ENCODE measurements at regions not wholly inside any gene's neighbourhood (a gene's known extent, or its start where the extent isn't known, plus 50 kb on each side); places are given as distances from the start of the nearest gene placed in this dataset.

- ChIA-PET CTCF (no interaction called here), POLR2A (no interaction called here)
- Histone ChIP-seq H3K27ac (ENCODE audit: low read depth in 2 of 2, low read length in 1 of 2) (no peak overlapping the region), H3K4me1 (ENCODE audit: control insufficient read depth in 1 of 2, insufficient read depth in 2 of 2, low read depth in 1 of 2, low read length in 1 of 2) (peaks cover 10 to 22% of the 10 kb centered on the region in 2 experiments; a peak in 3 of 4 replicates), H3K9me2 (no peaks in the 10 kb centered on the region), H3K4me3 (ENCODE audit: low read depth in 2 of 2, low read length in 1 of 2) (no peak overlapping the region), H3K9ac (no peak overlapping the region), H3K4me2 (no peak overlapping the region), H2AFZ (ENCODE audit: low read depth) (no peak overlapping the region), H3K36me3 (replicated peaks in 1 of 2; ENCODE audit: control insufficient read depth in 1 of 2, insufficient read depth in 2 of 2, low read length in 1 of 2) (no peaks in the 10 kb centered on the region), H3K79me2 (ENCODE audit: insufficient read depth) (no peaks in the 10 kb centered on the region), H3K9me3 (no peaks in the 10 kb centered on the region), H3F3A (replicated peaks; ENCODE audit: insufficient read depth) (peaks cover 10% of the 10 kb centered on the region), H4K20me1 (ENCODE audit: insufficient read depth) (no peaks in the 10 kb centered on the region), H3K27me3 (ENCODE audit: insufficient read depth) (no peaks in the 10 kb centered on the region)
- no peak for DNase-seq
- 86% methylated on average over 4 of the region's 4 CpGs for WGBS (ENCODE audit: low lambda C conversion rate)
- TF ChIP-seq FOSL2 (IDR thresholded peaks at IDR 0.05; ENCODE audit: borderline replicate concordance, low read depth): no peak
- TF ChIP-seq POLR2AphosphoS5 (IDR thresholded peaks at IDR 0.05; ENCODE audit: low read depth, low read length): no peak
- no peak for TF ChIP-seq RXRA (IDR thresholded peaks at IDR 0.05; ENCODE audit: borderline replicate concordance, low read depth)
- no peak for TF ChIP-seq CHD2 (IDR thresholded peaks at IDR 0.05; ENCODE audit: low read length, partially characterized antibody)
- no peak for TF ChIP-seq MEF2A (IDR thresholded peaks at IDR 0.05; ENCODE audit: borderline replicate concordance, low read depth)
- no peak for TF ChIP-seq EP300 (IDR thresholded peaks at IDR 0.05; ENCODE audit: borderline replicate concordance in 1 of 2, low read depth in 1 of 2, low read length in 1 of 2)
These were observed 100.3 kb upstream of the PCSK1 start for GRCh38 chr5:96533371-96533770.

GRCh38 chr5:96537386-96537785 is 104.3 kb upstream of the PCSK1 start:
- 41% methylated on average over 3 of the region's 3 CpGs for WGBS (ENCODE audit: low lambda C conversion rate)
- no peaks in the 10 kb centered on the region for H3K27me3 ChIP-seq (ENCODE audit: insufficient read depth)
- no peaks in the 10 kb centered on the region for H3K9me3 ChIP-seq
- H2AFZ ChIP-seq (ENCODE audit: low read depth): peak overlapping the region; percentile 70
- H3K79me2 ChIP-seq (ENCODE audit: insufficient read depth): no peaks in the 10 kb centered on the region
- no peaks in the 10 kb centered on the region for H3K36me3 ChIP-seq (replicated peaks in 1 of 2; ENCODE audit: control insufficient read depth in 1 of 2, insufficient read depth in 2 of 2, low read length in 1 of 2)
- H3F3A ChIP-seq (replicated peaks; ENCODE audit: insufficient read depth): peaks cover 21% of the 10 kb centered on the region
- POLR2A ChIA-PET: no interaction called here
- peak overlapping the region in 1 of 2 experiments; percentile 88; a peak in 2 of 4 replicates for H3K27ac ChIP-seq (ENCODE audit: low read depth in 2 of 2, low read length in 1 of 2)
- H3K4me2 ChIP-seq: peak overlapping the region; percentile 35; the same call in 1 of the 2 replicates
- no peak for DNase-seq
- no peaks in the 10 kb centered on the region for H4K20me1 ChIP-seq (ENCODE audit: insufficient read depth)
- H3K4me3 ChIP-seq (ENCODE audit: low read depth in 2 of 2, low read length in 1 of 2): no peak overlapping the region
- H3K9me2 ChIP-seq: no peaks in the 10 kb centered on the region
- peak overlapping the region; percentile 48; the same call in 1 of the 2 replicates for H3K9ac ChIP-seq
- CTCF ChIA-PET: interaction anchor here (0.7 kb wide), 1 partner anchor 151 kb away, joined by 3 read pairs; no protein-coding TSS in a partner anchor
- H3K4me1 ChIP-seq (ENCODE audit: control insufficient read depth in 1 of 2, insufficient read depth in 2 of 2, low read depth in 1 of 2, low read length in 1 of 2): peaks cover 0 to 11% of the 10 kb centered on the region in 2 experiments; a peak in 1 of 4 replicates
- TF ChIP-seq GABPA (IDR thresholded peaks at IDR 0.05; ENCODE audit: low read depth) (peak; percentile 50; the same call in 1 of the 2 replicates), FOXJ3 (CRISPR knock-in tag; IDR thresholded peaks at IDR 0.05) (no peak), TEAD4 (IDR thresholded peaks at IDR 0.05; ENCODE audit: borderline replicate concordance, insufficient read depth) (no peak), SIN3A (IDR thresholded peaks at IDR 0.05; ENCODE audit: borderline replicate concordance, low read depth, low read length) (no peak), MXI1 (IDR thresholded peaks at IDR 0.05; ENCODE audit: low read depth, low read length) (no peak), IRF3 (IDR thresholded peaks at IDR 0.05; ENCODE audit: low read depth, low read length) (no peak), TAF1 (IDR thresholded peaks at IDR 0.05; ENCODE audit: borderline replicate concordance, low read depth, low read length) (no peak), SMC3 (IDR thresholded peaks at IDR 0.05; ENCODE audit: low read depth, low read length) (no peak), FOSL2 (IDR thresholded peaks at IDR 0.05; ENCODE audit: borderline replicate concordance, low read depth) (peak; percentile 63; the same call in 1 of the 2 replicates), MEF2A (IDR thresholded peaks at IDR 0.05; ENCODE audit: borderline replicate concordance, low read depth) (no peak), NFIC (IDR thresholded peaks at IDR 0.05; ENCODE audit: borderline replicate concordance) (no peak), FOXM1 (IDR thresholded peaks at IDR 0.05; ENCODE audit: low read depth) (no peak), YY1 (IDR thresholded peaks at IDR 0.05; ENCODE audit: low read depth) (peak; percentile 78; the same call in 1 of the 2 replicates), TCF12 (IDR thresholded peaks at IDR 0.05) (peak; percentile 26; the same call in 1 of the 2 replicates), USF2 (IDR thresholded peaks at IDR 0.05; ENCODE audit: borderline replicate concordance, low read depth, low read length) (no peak), ELF1 (IDR thresholded peaks at IDR 0.05) (no peak), POLR2AphosphoS5 (IDR thresholded peaks at IDR 0.05; ENCODE audit: low read depth, low read length) (no peak), RFX5 (IDR thresholded peaks at IDR 0.05; ENCODE audit: low read length) (peak; percentile 66; the same call in 1 of the 2 replicates), RCOR1 (IDR thresholded peaks at IDR 0.05; ENCODE audit: low read length) (no peak), GATA2 (CRISPR knock-in tag; IDR thresholded peaks at IDR 0.05) (no peak), EZH2phosphoT487 (IDR thresholded peaks at IDR 0.05; ENCODE audit: borderline replicate concordance, low read depth) (no peak), ZBTB33 (IDR thresholded peaks at IDR 0.05; ENCODE audit: borderline replicate concordance, low read depth) (no peak), RAD21 (IDR thresholded peaks at IDR 0.05; ENCODE audit: low read length) (no peak), JUND (IDR thresholded peaks at IDR 0.05) (peak; percentile 55; the same call in 1 of the 2 replicates)
